Skin epidermis (tissue), 12 donors: ENCODE measurements at regions not wholly inside any gene's neighbourhood (a gene's known extent, or its start where the extent isn't known, plus 50 kb on each side); places are given as distances from the start of the nearest gene placed in this dataset.
"Not testable (repeated sequence)": the region's sequence is repeated elsewhere in the genome, so short reads cannot be mapped to it uniquely, and the experiment has no call there.

Experiments
- H3K27ac ChIP-seq, 21 experiments: fragments of 200-600 bp; sonication (generic) in 11 of 21; one replicate each; pipeline ENCODE4 v1.5.0; 2020; ENCODE audit warnings: mild to moderate bottlenecking in 3 of 21, inconsistent platforms in 2 of 21, moderate library complexity in 2 of 21
- H3K4me3 ChIP-seq, 7 experiments: fragments of 200-600 bp; sonication (generic) in 2 of 7; one replicate each; pipeline ENCODE4 v1.5.0; 2020; ENCODE audit warnings: inconsistent platforms in 2 of 7, mild to moderate bottlenecking in 2 of 7, moderate library complexity in 1 of 7

- H3K4me3 ChIP-seq = no peak overlapping the region
- H3K27ac ChIP-seq = no peak overlapping the region
Observed at GRCh38 chr5:33046091-33046490, 335.0 kb downstream of the NPR3 start.

GRCh38 chr5:33048315-33048714 lies 337.2 kb downstream of the NPR3 start:
- no peak overlapping the region for H3K27ac ChIP-seq
- no peak overlapping the region for H3K4me3 ChIP-seq

- no peak overlapping the region for H3K27ac ChIP-seq
- no peak overlapping the region for H3K4me3 ChIP-seq
Observed at GRCh38 chr5:33049298-33049697, 338.2 kb downstream of the NPR3 start.

- H3K4me3 ChIP-seq = no peak overlapping the region
- no peak overlapping the region for H3K27ac ChIP-seq
Observed at GRCh38 chr5:33049842-33050241, 338.7 kb downstream of the NPR3 start.

GRCh38 chr5:33059081-33059480 lies 348.0 kb downstream of the NPR3 start:
- H3K27ac ChIP-seq = no peak overlapping the region
- H3K4me3 ChIP-seq = no peak overlapping the region

GRCh38 chr5:33065131-33065530 lies 354.0 kb downstream of the NPR3 start:
- Histone ChIP-seq H3K4me3 (no peak overlapping the region), H3K27ac (no peak overlapping the region)

- Histone ChIP-seq H3K4me3 (no peak overlapping the region), H3K27ac (no peak overlapping the region)
Observed at GRCh38 chr5:33067291-33067690, 356.2 kb downstream of the NPR3 start.

GRCh38 chr5:33068786-33069185 lies 357.7 kb downstream of the NPR3 start:
- no peak overlapping the region for H3K27ac ChIP-seq
- H3K4me3 ChIP-seq = no peak overlapping the region

- H3K4me3 ChIP-seq = no peak overlapping the region
- H3K27ac ChIP-seq = no peak overlapping the region
Observed at GRCh38 chr5:33072296-33072695, 361.2 kb downstream of the NPR3 start.

- H3K4me3 ChIP-seq = no peak overlapping the region
Observed at GRCh38 chr5:33072726-33073125, 361.6 kb downstream of the NPR3 start.

GRCh38 chr5:33073881-33074327 lies 362.8 kb downstream of the NPR3 start:
- no peak overlapping the region for H3K4me3 ChIP-seq
- no peak overlapping the region for H3K27ac ChIP-seq

More at GRCh38 chr5:33072726-33073125, 361.6 kb downstream of the NPR3 start:
- H3K27ac ChIP-seq = no peak overlapping the region

GRCh38 chr5:33074548-33074947 lies 363.4 kb downstream of the NPR3 start:
- H3K4me3 ChIP-seq = no peak overlapping the region
- no peak overlapping the region for H3K27ac ChIP-seq

- Histone ChIP-seq H3K4me3 (no peak overlapping the region), H3K27ac (no peak overlapping the region)
Observed at GRCh38 chr5:33075731-33076130, 364.6 kb downstream of the NPR3 start.

- Histone ChIP-seq H3K4me3 (no peak overlapping the region), H3K27ac (no peak overlapping the region)
Observed at GRCh38 chr5:33079548-33079947, 361.2 kb upstream of the TARS1 start.

GRCh38 chr5:33080287-33080686 lies 360.5 kb upstream of the TARS1 start:
- Histone ChIP-seq H3K4me3 (no peak overlapping the region), H3K27ac (no peak overlapping the region)

GRCh38 chr5:33088176-33088575 lies 352.6 kb upstream of the TARS1 start:
- Histone ChIP-seq H3K4me3 (no peak overlapping the region), H3K27ac (no peak overlapping the region)

- Histone ChIP-seq H3K27ac (no peak overlapping the region), H3K4me3 (no peak overlapping the region)
Observed at GRCh38 chr5:33091571-33092363, 349.0 kb upstream of the TARS1 start.

GRCh38 chr5:33092719-33093118 lies 348.0 kb upstream of the TARS1 start:
- H3K4me3 ChIP-seq = no peak overlapping the region
- H3K27ac ChIP-seq = no peak overlapping the region

- H3K27ac ChIP-seq = no peak overlapping the region
- H3K4me3 ChIP-seq = no peak overlapping the region
Observed at GRCh38 chr5:33102551-33102950, 338.2 kb upstream of the TARS1 start.

- no peak overlapping the region for H3K4me3 ChIP-seq
- no peak overlapping the region for H3K27ac ChIP-seq
Observed at GRCh38 chr5:33105521-33105941, 335.2 kb upstream of the TARS1 start.

- H3K27ac ChIP-seq, H3K4me3 ChIP-seq: not testable (repeated sequence)
Observed at GRCh38 chr5:33110496-33110895, 330.3 kb upstream of the TARS1 start.

GRCh38 chr5:33114361-33114760 lies 326.4 kb upstream of the TARS1 start:
- Histone ChIP-seq H3K27ac (no peak overlapping the region), H3K4me3 (no peak overlapping the region)
